Neural cell (in vitro differentiated cells): ENCODE measurements at regions not wholly inside any gene's neighbourhood (a gene's known extent, or its start where the extent isn't known, plus 50 kb on each side); places are given as distances from the start of the nearest gene placed in this dataset.

Experiments used
- H2AFZ ChIP-seq: fragments of 200-600, 300-800 bp; sonication (generic), shearing (Covaris generic); 2 replicates; pipeline ENCODE4 v1.6.0; 2014; ENCODE audit warnings: low read depth, mild to moderate bottlenecking, antibody characterized with exemption, low read length, moderate library complexity
- H3F3A ChIP-seq: fragments of 200-600 bp; shearing (Covaris generic); 2 replicates; pipeline ENCODE4 v1.6.1; 2016; ENCODE audit warnings: mild to moderate bottlenecking, moderate library complexity, mixed read lengths, antibody characterized with exemption, low read length; ENCODE audit not compliant: insufficient read depth, poor library complexity, severe bottlenecking
- H3K27ac ChIP-seq: fragments of 200-600, 300-800 bp; sonication (generic), shearing (Covaris generic); 2 replicates; pipeline ENCODE4 v1.5.1; 2014; ENCODE audit warnings: mild to moderate bottlenecking, low read length, moderate library complexity
- H3K27me3 ChIP-seq: fragments of 300-800, 200-600 bp; sonication (generic), shearing (Covaris generic); 2 replicates; pipeline ENCODE4 v1.6.0; 2014; ENCODE audit warnings: mild to moderate bottlenecking, low read depth, low read length, moderate library complexity; ENCODE audit not compliant: insufficient read depth
- H3K36me3 ChIP-seq: fragments of 300-800, 200-600 bp; sonication (generic), shearing (Covaris generic); 2 replicates; pipeline ENCODE4 v1.5.1; 2014; ENCODE audit warnings: mild to moderate bottlenecking, antibody characterized with exemption, low read length, moderate library complexity; ENCODE audit not compliant: insufficient read depth
- H3K4me2 ChIP-seq: fragments of 300-800, 200-600 bp; sonication (generic), shearing (Covaris generic); 2 replicates; pipeline ENCODE4 v1.6.0; 2014; ENCODE audit warnings: mild to moderate bottlenecking, low read length
- H3K4me3 ChIP-seq: fragments of 300-800, 200-600 bp; sonication (generic), shearing (Covaris generic); 2 replicates; pipeline ENCODE4 v1.5.1; 2014; ENCODE audit warnings: mild to moderate bottlenecking, low read length, moderate library complexity
- H3K79me2 ChIP-seq: fragments of 200-600 bp; shearing (Covaris generic); replicated peaks from 2 replicates; pipeline ENCODE4 v1.6.0; 2014; ENCODE audit warnings: mild to moderate bottlenecking, low read length, moderate library complexity; ENCODE audit not compliant: insufficient read depth
- H3K9ac ChIP-seq: fragments of 300-800, 200-600 bp; sonication (generic), shearing (Covaris generic); 2 replicates; pipeline ENCODE4 v1.6.1; 2016; ENCODE audit warnings: mild to moderate bottlenecking, low read length, mixed read lengths
- H3K9me2 ChIP-seq: fragments of 200-600 bp; shearing (Covaris generic); 2 replicates; pipeline ENCODE4 v1.6.1; 2016; ENCODE audit warnings: mild to moderate bottlenecking, low read length, mixed read lengths; ENCODE audit not compliant: insufficient read depth
- H3K9me3 ChIP-seq: fragments of 200-600, 300-800 bp; sonication (generic), shearing (Covaris generic); 2 replicates; pipeline ENCODE4 v1.6.1; 2016; ENCODE audit warnings: mild to moderate bottlenecking, mixed run types, low read length, moderate library complexity, mixed read lengths
- H4K20me1 ChIP-seq: fragments of 200-600 bp; shearing (Covaris generic); 2 replicates; pipeline ENCODE4 v1.6.1; 2016; ENCODE audit warnings: mild to moderate bottlenecking, mixed run types; ENCODE audit not compliant: insufficient read depth
- CTCF ChIP-seq: fragments of 450-650 bp; IDR thresholded peaks from 2 replicates; pipeline ENCODE4 v1.5.1; 2014; ENCODE audit warnings: antibody characterized with exemption, mild to moderate bottlenecking, moderate library complexity; ENCODE audit not compliant: poor library complexity, severe bottlenecking
- EP300 ChIP-seq: fragments of 450-650 bp; conservative IDR thresholded peaks from 2 replicates; pipeline ENCODE4 v1.6.1; 2014; ENCODE audit warnings: antibody characterized with exemption, mild to moderate bottlenecking, moderate library complexity; ENCODE audit not compliant: poor library complexity, severe bottlenecking
- EZH2 ChIP-seq: fragments of 200-600, 300-800 bp; shearing (Covaris generic), sonication (generic); IDR thresholded peaks from 2 replicates; pipeline ENCODE4 v1.6.1; 2014; ENCODE audit warnings: antibody characterized with exemption, low read length, borderline replicate concordance, mild to moderate bottlenecking; ENCODE audit not compliant: insufficient read depth, poor library complexity, severe bottlenecking
- MXI1 ChIP-seq: fragments of 450-650 bp; conservative IDR thresholded peaks from 2 replicates; pipeline ENCODE4 v1.6.1; 2014; ENCODE audit warnings: antibody characterized with exemption, mild to moderate bottlenecking; ENCODE audit not compliant: poor library complexity, severe bottlenecking
- POLR2AphosphoS5 ChIP-seq: IDR thresholded peaks from 2 replicates; pipeline ENCODE4 v1.6.1; 2012
- RAD21 ChIP-seq: fragments of 450-650 bp; conservative IDR thresholded peaks from 2 replicates; pipeline ENCODE4 v1.6.1; 2014; ENCODE audit warnings: antibody characterized with exemption, mild to moderate bottlenecking, moderate library complexity
- SMC3 ChIP-seq: fragments of 450-650 bp; conservative IDR thresholded peaks from 2 replicates; pipeline ENCODE4 v1.6.1; 2014; ENCODE audit warnings: antibody characterized with exemption, mild to moderate bottlenecking, moderate library complexity; ENCODE audit not compliant: poor library complexity
- TAF1 ChIP-seq: IDR thresholded peaks from 2 replicates; pipeline ENCODE4 v1.6.1; 2012; ENCODE audit warnings: low read depth
- TF ChIP-seq, protein P1 (sequence below): IDR thresholded peaks from 2 replicates; pipeline ENCODE4 v1.6.1; 2012; ENCODE audit warnings: borderline replicate concordance

DNA sequence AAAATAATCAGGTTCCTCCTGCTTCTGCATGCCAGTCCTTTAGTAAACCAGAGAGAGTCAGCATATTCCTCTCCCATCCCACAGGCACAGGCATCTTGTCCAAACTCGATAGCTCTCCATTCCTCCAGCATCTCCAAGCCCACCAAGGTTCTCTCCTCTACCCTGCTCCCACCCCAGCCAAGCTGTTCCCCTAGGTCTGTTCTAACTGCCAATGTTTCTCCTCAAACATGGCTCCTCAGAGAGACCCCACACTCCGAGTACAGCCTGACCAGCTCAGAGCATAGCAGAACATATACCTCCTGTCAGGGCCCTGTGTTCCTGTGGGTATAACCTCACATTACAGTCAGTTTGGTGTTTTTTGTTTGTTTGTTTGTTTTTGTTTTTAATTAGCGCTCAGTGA, 177.8 kb downstream of the VEGFA start:
- no peaks in the 10 kb centered on the region for H3K9me3 ChIP-seq
- H3K4me3 ChIP-seq = no peak overlapping the region
- no peaks in the 10 kb centered on the region for H3K9me2 ChIP-seq
- H3K36me3 ChIP-seq = no peaks in the 10 kb centered on the region
- no peak overlapping the region for H3K27ac ChIP-seq
- H3F3A ChIP-seq = no peaks in the 10 kb centered on the region
- no peak overlapping the region for H3K4me2 ChIP-seq
- no peak overlapping the region for H3K9ac ChIP-seq
- TF ChIP-seq EP300 (no peak), MXI1 (no peak), EZH2 (no peak), SMC3 (no peak), TAF1 (no peak), POLR2AphosphoS5 (no peak), RAD21 (no peak), CTCF (no peak)
- TF ChIP-seq, protein P1, sequence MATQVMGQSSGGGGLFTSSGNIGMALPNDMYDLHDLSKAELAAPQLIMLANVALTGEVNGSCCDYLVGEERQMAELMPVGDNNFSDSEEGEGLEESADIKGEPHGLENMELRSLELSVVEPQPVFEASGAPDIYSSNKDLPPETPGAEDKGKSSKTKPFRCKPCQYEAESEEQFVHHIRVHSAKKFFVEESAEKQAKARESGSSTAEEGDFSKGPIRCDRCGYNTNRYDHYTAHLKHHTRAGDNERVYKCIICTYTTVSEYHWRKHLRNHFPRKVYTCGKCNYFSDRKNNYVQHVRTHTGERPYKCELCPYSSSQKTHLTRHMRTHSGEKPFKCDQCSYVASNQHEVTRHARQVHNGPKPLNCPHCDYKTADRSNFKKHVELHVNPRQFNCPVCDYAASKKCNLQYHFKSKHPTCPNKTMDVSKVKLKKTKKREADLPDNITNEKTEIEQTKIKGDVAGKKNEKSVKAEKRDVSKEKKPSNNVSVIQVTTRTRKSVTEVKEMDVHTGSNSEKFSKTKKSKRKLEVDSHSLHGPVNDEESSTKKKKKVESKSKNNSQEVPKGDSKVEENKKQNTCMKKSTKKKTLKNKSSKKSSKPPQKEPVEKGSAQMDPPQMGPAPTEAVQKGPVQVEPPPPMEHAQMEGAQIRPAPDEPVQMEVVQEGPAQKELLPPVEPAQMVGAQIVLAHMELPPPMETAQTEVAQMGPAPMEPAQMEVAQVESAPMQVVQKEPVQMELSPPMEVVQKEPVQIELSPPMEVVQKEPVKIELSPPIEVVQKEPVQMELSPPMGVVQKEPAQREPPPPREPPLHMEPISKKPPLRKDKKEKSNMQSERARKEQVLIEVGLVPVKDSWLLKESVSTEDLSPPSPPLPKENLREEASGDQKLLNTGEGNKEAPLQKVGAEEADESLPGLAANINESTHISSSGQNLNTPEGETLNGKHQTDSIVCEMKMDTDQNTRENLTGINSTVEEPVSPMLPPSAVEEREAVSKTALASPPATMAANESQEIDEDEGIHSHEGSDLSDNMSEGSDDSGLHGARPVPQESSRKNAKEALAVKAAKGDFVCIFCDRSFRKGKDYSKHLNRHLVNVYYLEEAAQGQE = no peak
- H3K79me2 ChIP-seq = no peaks in the 10 kb centered on the region
- H4K20me1 ChIP-seq = no peaks in the 10 kb centered on the region
- no peak overlapping the region for H2AFZ ChIP-seq
- no peaks in the 10 kb centered on the region for H3K27me3 ChIP-seq

- H3K27ac ChIP-seq = no peak overlapping the region
- H2AFZ ChIP-seq = no peak overlapping the region
- H3K4me2 ChIP-seq = no peak overlapping the region
- no peaks in the 10 kb centered on the region for H3K36me3 ChIP-seq
- H3K4me3 ChIP-seq = no peak overlapping the region
- H3F3A ChIP-seq = no peaks in the 10 kb centered on the region
- no peaks in the 10 kb centered on the region for H3K27me3 ChIP-seq
- no peak overlapping the region for H3K9ac ChIP-seq
- H3K79me2 ChIP-seq = no peaks in the 10 kb centered on the region
- TF ChIP-seq MXI1 = no peak
- no peak for TF ChIP-seq TAF1
- no peak for TF ChIP-seq RAD21
- no peak for TF ChIP-seq SMC3
- TF ChIP-seq CTCF = no peak
- no peak for TF ChIP-seq EP300
- no peak for TF ChIP-seq EZH2
- TF ChIP-seq, protein P1 = no peak
- no peak for TF ChIP-seq POLR2AphosphoS5
- H3K9me2 ChIP-seq = no peaks in the 10 kb centered on the region
- no peaks in the 10 kb centered on the region for H3K9me3 ChIP-seq
- no peaks in the 10 kb centered on the region for H4K20me1 ChIP-seq
Measured at GRCh38 chr6:43946641-43947363, 176.8 kb downstream of the VEGFA start.
